Dendritic cell treated with granulocyte-macrophage colony-stimulating factor and Interleukin-4, amounts not matched to agents 40 ng/mL and 50 ng/mL, for 4 days (primary cell): ENCODE measurements at regions not wholly inside any gene's neighbourhood (a gene's known extent, or its start where the extent isn't known, plus 50 kb on each side); places are given as distances from the start of the nearest gene placed in this dataset.
"Not testable (repeated sequence)": the region's sequence is repeated elsewhere in the genome, so short reads cannot be mapped to it uniquely, and the experiment has no call there.

Experiments
- H3K27ac Mint-ChIP-seq: one replicate; pipeline ENCODE4 v1.8.0; 2022; ENCODE audit warnings: mild to moderate bottlenecking, mixed read lengths
- H3K27me3 Mint-ChIP-seq: one replicate; pipeline ENCODE4 v1.8.0; 2022; ENCODE audit warnings: mild to moderate bottlenecking, mixed read lengths
- H3K36me3 Mint-ChIP-seq: one replicate; pipeline ENCODE4 v1.8.0; 2022; ENCODE audit warnings: low read depth, mixed read lengths
- H3K4me1 Mint-ChIP-seq: one replicate; pipeline ENCODE4 v1.8.0; 2022; ENCODE audit warnings: low read depth, mixed read lengths
- H3K4me3 Mint-ChIP-seq: one replicate; pipeline ENCODE4 v1.8.0; 2022; ENCODE audit warnings: mild to moderate bottlenecking, moderate library complexity, mixed read lengths
- H3K9me3 Mint-ChIP-seq: one replicate; pipeline ENCODE4 v1.8.0; 2022; ENCODE audit warnings: mixed read lengths
- intact Hi-C: fragments of 100-400 bp; cut with micrococcal nuclease; formaldehyde crosslinking; loops from one replicate; pipeline ENCODE4 v1.15.0; 2022

DNA sequence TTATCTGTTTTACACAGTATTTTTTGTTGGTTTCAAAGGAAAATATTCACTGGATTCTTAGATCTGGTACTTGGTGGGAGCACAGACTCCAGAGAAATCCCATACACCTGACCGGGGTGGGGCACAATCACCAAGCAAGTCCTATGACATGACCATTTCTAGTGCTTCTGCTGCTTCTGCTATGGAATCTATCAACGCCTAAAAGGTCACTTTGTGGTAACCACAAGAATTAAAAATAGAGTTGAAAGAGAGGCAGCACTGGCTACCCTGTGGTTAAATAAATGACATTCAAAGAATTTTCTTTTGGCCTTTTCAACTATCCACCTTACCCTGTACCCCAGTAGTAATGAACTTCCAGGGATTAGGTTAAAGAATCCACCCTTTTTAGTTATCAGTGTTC lies 329.9 kb upstream of the VWC2 start:
- intact Hi-C loops: no loop called here
- Mint-ChIP-seq H3K4me3 (no peak overlapping the region), H3K4me1 (no peaks in the 10 kb centered on the region), H3K9me3 (peaks cover 14% of the 10 kb centered on the region), H3K27ac (no peak overlapping the region), H3K36me3 (no peaks in the 10 kb centered on the region), H3K27me3 (no peaks in the 10 kb centered on the region)

DNA sequence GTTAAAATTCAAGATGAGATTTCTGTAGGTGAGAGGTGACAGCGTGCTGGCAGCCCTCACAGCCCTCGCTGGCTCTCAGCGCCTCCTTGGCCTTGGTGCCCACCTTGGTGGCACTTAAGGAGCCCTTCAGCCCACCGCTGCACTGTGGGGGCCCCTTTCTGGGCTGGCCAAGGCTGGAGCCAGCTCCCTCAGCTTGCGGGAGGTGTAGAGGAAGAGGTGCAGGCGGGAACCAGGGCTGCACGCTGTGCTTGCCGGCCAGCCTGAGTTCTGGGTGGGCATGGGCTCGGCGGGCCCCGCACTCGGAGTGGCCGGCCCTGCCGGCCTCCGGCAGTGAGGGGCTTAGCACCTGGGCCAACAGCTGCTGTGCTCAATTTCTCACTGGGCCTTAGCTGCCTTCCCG lies 320.0 kb upstream of the VWC2 start:
- H3K27ac Mint-ChIP-seq: no peak overlapping the region
- H3K9me3 Mint-ChIP-seq: no peaks in the 10 kb centered on the region
- no peaks in the 10 kb centered on the region for H3K27me3 Mint-ChIP-seq
- intact Hi-C loops: no loop called here
- no peaks in the 10 kb centered on the region for H3K4me1 Mint-ChIP-seq
- H3K36me3 Mint-ChIP-seq: no peaks in the 10 kb centered on the region
- H3K4me3 Mint-ChIP-seq: no peak overlapping the region

- Mint-ChIP-seq H3K27me3 (no peaks in the 10 kb centered on the region), H3K9me3 (no peaks in the 10 kb centered on the region), H3K4me3 (no peak overlapping the region), H3K36me3 (no peaks in the 10 kb centered on the region), H3K4me1 (no peaks in the 10 kb centered on the region), H3K27ac (no peak overlapping the region)
- intact Hi-C loops: no loop called here
These were observed 294.0 kb upstream of the VWC2 start for GRCh38 chr7:49479441-49479840.

- Mint-ChIP-seq H3K4me1 (no peaks in the 10 kb centered on the region), H3K9me3 (no peaks in the 10 kb centered on the region), H3K27me3 (no peaks in the 10 kb centered on the region), H3K4me3 (no peak overlapping the region), H3K36me3 (no peaks in the 10 kb centered on the region), H3K27ac (no peak overlapping the region)
- intact Hi-C loops: loop anchor here (5.0 kb wide), 1 partner anchor 372 kb away; no protein-coding TSS in a partner anchor
These were observed 293.4 kb upstream of the VWC2 start for GRCh38 chr7:49479936-49480544.

GRCh38 chr7:49481075-49481474 lies 292.4 kb upstream of the VWC2 start:
- intact Hi-C loops: loop anchor here (5.0 kb wide), 1 partner anchor 371 kb away; no protein-coding TSS in a partner anchor
- Mint-ChIP-seq H3K27me3 (no peaks in the 10 kb centered on the region), H3K36me3 (no peaks in the 10 kb centered on the region), H3K27ac (no peak overlapping the region), H3K9me3 (no peaks in the 10 kb centered on the region), H3K4me1 (no peaks in the 10 kb centered on the region), H3K4me3 (no peak overlapping the region)

DNA sequence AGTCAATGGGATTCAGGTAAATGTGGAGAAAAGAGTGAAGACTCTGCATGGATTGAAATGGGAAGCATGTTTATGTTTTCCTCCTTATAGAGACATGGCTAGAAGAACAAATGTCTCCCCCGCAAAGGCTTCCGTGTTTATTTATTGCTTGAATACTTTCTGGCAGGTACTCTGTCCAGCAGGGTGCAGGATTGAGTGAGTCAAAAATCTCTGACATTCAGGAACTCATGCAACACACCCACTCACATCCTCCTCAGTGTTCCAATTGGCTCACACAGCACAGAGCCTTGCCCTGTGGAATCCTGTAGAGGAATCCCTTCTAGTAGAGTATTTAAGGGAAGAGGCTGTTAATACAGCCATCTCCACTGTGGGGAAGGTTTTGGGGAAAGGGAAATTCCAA lies 290.3 kb upstream of the VWC2 start:
- Mint-ChIP-seq H3K9me3 (no peaks in the 10 kb centered on the region), H3K27ac (no peak overlapping the region), H3K4me3 (no peak overlapping the region), H3K4me1 (no peaks in the 10 kb centered on the region), H3K36me3 (no peaks in the 10 kb centered on the region), H3K27me3 (no peaks in the 10 kb centered on the region)
- intact Hi-C loops: loop anchor here (1.0 to 5.0 kb wide), 2 partner anchors 308 to 369 kb away; no protein-coding TSS in a partner anchor

DNA sequence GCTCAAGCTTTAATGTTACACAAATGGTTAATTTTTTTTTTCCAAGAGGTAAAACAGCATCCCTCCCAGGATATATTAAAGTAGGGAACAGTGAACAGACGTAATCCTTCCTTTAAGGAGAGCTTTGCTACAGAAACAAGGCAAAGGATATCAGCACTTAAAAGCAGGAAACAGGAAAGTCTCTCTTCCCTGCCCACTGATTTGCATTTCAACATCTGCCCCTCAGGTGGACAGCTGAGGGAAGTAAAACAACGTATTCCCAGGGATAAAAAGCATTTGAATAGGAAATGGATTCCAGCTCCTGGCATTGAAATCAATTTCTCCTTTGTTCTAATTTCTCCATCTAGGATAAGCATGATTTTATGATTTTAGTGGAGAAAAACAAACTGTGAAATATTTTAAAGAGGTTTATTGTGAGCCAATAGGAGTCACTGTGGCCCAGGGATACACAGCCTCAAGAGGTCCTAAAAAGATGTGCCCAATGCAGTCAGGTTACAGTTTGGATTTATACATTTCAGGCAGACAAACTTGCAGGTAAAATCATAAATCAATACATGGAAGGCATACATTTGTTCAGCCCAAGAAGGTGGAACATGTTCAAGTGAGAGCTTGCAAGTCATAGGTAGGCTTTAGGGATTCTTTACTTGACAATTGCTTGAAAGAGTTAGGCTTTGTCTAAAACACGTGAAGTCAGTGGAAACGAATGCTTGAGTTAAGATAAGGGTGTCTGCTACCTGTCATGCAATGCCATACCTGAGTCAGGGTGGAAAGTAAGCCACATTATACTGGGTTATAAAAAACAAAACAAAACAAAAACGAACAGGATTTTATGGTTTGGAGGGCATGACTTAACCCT lies 286.2 kb upstream of the VWC2 start:
- Mint-ChIP-seq H3K36me3 (no peaks in the 10 kb centered on the region), H3K4me3 (no peak overlapping the region), H3K9me3 (no peaks in the 10 kb centered on the region), H3K4me1 (no peaks in the 10 kb centered on the region), H3K27ac (no peak overlapping the region), H3K27me3 (no peaks in the 10 kb centered on the region)
- intact Hi-C loops: no loop called here

DNA sequence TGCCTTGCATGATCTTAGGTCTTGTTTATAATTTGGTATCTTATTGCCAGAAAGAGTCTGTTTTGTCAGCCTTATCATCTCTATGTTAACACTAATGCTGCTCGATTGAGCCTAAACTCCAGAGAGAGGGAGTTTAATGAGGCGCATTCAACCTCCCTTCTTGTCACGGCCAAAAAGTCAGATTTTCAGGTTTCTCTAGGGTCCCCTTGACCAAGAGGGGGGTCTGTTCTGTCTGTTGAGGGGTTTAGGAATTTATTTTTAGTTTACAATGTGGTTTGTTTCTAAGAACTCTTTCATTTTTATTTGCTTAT lies 285.7 kb upstream of the VWC2 start:
- Mint-ChIP-seq H3K36me3 (no peaks in the 10 kb centered on the region), H3K4me1 (no peaks in the 10 kb centered on the region), H3K27me3 (no peaks in the 10 kb centered on the region), H3K9me3 (no peaks in the 10 kb centered on the region), H3K27ac (no peak overlapping the region), H3K4me3 (no peak overlapping the region)
- intact Hi-C loops: no loop called here

DNA sequence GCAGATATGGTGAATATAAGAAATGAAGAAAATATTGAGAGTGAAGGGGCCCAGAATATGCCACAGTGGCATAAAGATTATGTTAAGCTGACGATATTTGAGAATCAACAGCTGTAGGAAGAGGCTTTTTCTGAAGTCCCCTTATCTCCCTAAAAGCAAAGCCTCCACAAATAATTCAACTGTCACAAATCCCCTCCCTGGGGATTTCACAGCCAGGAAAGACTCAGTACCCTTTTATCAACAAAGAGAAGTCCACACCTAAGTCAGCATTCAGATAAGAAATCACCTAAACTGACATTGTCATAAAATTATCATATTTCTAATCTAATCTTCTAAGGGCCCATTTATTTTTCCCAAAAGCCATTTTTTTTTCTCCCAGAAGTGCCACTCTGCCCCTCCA lies 284.9 kb upstream of the VWC2 start:
- H3K9me3 Mint-ChIP-seq: no peaks in the 10 kb centered on the region
- intact Hi-C loops: no loop called here
- H3K4me1 Mint-ChIP-seq: no peaks in the 10 kb centered on the region
- no peak overlapping the region for H3K4me3 Mint-ChIP-seq
- H3K27me3 Mint-ChIP-seq: no peaks in the 10 kb centered on the region
- H3K27ac Mint-ChIP-seq: no peak overlapping the region
- no peaks in the 10 kb centered on the region for H3K36me3 Mint-ChIP-seq

- Mint-ChIP-seq H3K27me3 (no peaks in the 10 kb centered on the region), H3K27ac (no peak overlapping the region), H3K4me1 (no peaks in the 10 kb centered on the region), H3K36me3 (no peaks in the 10 kb centered on the region), H3K4me3 (no peak overlapping the region), H3K9me3 (no peaks in the 10 kb centered on the region)
- intact Hi-C loops: no loop called here
These were observed 276.0 kb upstream of the VWC2 start for GRCh38 chr7:49497471-49497870.

DNA sequence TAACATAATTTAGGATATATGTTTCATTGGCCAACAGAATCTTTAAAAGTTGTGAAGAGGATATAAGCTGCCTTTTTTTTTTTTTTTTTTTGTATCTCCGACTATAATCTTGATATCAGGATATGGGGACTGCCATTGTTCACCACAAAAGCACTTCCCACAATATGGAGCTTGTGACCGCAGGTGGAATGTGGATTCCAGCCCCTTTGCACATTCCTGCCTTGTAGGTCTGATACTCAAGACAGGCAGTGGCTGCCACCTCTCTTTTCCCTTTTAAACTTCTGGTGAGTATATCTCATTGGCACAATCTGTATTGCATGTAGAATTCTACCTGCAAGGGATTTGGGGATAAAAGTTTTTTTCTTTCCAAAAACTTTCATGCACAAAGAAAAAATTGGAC lies 272.7 kb upstream of the VWC2 start:
- Mint-ChIP-seq H3K4me1 (no peaks in the 10 kb centered on the region), H3K27me3 (no peaks in the 10 kb centered on the region), H3K36me3 (no peaks in the 10 kb centered on the region), H3K4me3 (no peak overlapping the region), H3K27ac (no peak overlapping the region), H3K9me3 (no peaks in the 10 kb centered on the region)
- intact Hi-C loops: no loop called here

- H3K4me1 Mint-ChIP-seq, H3K36me3 Mint-ChIP-seq, H3K4me3 Mint-ChIP-seq, H3K9me3 Mint-ChIP-seq, H3K27ac Mint-ChIP-seq, H3K27me3 Mint-ChIP-seq, intact Hi-C loops: not testable (repeated sequence)
These were observed 266.2 kb upstream of the VWC2 start for GRCh38 chr7:49507206-49507605.

GRCh38 chr7:49513911-49514310 lies 259.5 kb upstream of the VWC2 start:
- Mint-ChIP-seq H3K4me3 (no peak overlapping the region), H3K27me3 (no peaks in the 10 kb centered on the region), H3K36me3 (no peaks in the 10 kb centered on the region), H3K27ac (no peak overlapping the region), H3K4me1 (no peaks in the 10 kb centered on the region), H3K9me3 (no peaks in the 10 kb centered on the region)
- intact Hi-C loops: no loop called here

DNA sequence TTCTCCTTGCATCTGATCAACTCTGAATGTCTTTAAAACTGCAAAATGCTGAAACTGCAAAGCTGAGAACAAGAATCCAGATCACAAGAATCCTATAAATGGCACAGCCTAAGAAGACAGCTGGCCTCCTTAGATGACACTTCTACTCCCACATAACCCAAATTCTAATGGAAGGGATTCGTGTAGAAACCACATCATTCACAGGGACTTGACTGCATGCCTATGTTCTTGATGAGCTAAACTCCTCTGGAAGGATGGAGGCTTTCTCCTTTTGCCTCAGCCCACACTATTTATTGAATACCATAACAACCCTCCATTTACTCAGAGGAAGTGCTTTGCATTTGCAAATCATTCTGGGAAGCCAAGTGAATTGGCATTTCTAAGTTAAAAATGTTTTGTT lies 252.5 kb upstream of the VWC2 start:
- Mint-ChIP-seq H3K27ac (no peak overlapping the region), H3K4me3 (no peak overlapping the region), H3K27me3 (no peaks in the 10 kb centered on the region), H3K9me3 (no peaks in the 10 kb centered on the region), H3K36me3 (no peaks in the 10 kb centered on the region), H3K4me1 (no peaks in the 10 kb centered on the region)
- intact Hi-C loops: no loop called here

DNA sequence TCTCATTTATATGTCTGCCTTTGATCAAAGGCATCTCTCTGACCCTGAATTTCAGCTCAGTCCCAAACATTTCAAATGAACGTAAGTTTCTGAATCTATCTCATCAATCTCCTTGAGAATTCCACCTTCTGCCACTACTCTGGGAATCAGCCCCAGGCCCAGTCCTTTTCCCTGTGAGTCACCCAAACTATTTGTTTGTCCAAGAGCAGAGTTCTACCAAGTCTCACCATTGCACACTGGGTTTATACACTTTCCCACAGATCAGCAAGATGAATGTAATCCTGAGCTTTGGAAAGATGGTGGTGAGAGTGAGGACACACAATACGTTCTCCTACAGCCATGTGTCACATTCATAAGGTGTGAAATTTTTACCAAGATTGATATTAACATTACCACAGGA lies 251.3 kb upstream of the VWC2 start:
- Mint-ChIP-seq H3K4me3 (no peak overlapping the region), H3K4me1 (no peaks in the 10 kb centered on the region), H3K36me3 (no peaks in the 10 kb centered on the region), H3K27me3 (no peaks in the 10 kb centered on the region), H3K9me3 (no peaks in the 10 kb centered on the region), H3K27ac (no peak overlapping the region)
- intact Hi-C loops: no loop called here
